GM21786 (cell line): ENCODE measurements at regions not wholly inside any gene's neighbourhood (a gene's known extent, or its start where the extent isn't known, plus 50 kb on each side); places are given as distances from the start of the nearest gene placed in this dataset.
A peak's percentile ranks its signal among the peaks of the same experiment; 100 is the strongest.
"Not testable (repeated sequence)": the region's sequence is repeated elsewhere in the genome, so short reads cannot be mapped to it uniquely, and the experiment has no call there.

Experiments
- ATAC-seq: cut with Tn5 transposase; IDR thresholded peaks from one replicate; pipeline ENCODE4 v1.9.1; 2021; ENCODE audit not compliant: unreplicated experiment

DNA sequence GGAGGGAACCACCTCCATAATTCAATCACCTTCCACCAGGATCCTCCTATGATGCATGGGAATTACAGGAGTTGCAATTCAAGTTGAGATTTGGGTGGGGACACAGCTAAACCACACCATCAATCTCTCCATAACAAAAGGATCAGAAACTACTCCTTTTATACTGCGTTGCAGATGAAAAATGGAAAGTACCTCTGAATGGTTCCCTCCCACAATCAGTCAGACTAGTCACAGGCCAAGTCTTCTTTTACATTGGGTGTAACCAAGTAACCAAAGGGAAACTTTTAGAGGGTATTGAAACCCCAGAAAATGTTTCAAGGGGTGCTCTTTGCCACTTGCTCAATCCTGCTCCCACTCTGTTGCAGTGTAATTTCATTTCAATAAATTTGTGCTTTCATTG lies 504.3 kb upstream of the CNTN3 start:
- ATAC-seq, result no peak

DNA sequence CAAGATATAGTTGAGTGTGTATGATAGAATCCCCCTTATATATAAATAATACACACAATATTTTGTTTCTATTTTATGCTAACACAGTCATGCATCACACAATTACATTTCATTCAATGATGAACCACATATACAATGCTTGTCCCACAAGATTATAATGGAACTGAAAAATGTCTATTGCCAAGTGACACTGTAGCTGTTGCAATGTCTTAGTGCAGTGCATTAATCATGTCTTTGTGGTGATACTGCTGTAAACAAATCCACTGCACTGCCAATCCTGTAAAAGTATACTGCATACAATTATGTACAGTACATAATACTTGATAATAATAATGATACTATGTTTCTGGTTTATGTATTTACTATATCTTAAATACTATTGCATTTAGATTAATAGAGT lies 512.1 kb upstream of the CNTN3 start:
- no peak for ATAC-seq

DNA sequence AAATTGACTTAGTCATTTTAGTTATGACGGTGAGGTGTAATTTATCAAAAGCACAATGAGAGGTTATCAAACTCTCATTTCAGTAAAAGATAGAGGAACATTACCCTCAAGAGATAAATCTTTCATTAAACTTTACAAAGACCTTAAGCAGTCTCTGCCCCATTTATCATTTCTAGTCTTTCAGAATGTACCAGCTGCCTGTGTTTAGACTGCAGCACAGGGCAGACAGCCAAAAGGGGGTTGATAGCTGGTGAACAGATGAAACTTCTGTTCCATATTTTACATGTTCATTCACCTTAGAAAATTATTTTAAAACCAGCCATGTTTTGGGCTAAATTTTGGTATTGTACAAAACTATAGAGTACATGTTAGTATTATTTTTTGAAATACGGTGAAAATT lies 514.6 kb upstream of the CNTN3 start:
- ATAC-seq, result no peak

DNA sequence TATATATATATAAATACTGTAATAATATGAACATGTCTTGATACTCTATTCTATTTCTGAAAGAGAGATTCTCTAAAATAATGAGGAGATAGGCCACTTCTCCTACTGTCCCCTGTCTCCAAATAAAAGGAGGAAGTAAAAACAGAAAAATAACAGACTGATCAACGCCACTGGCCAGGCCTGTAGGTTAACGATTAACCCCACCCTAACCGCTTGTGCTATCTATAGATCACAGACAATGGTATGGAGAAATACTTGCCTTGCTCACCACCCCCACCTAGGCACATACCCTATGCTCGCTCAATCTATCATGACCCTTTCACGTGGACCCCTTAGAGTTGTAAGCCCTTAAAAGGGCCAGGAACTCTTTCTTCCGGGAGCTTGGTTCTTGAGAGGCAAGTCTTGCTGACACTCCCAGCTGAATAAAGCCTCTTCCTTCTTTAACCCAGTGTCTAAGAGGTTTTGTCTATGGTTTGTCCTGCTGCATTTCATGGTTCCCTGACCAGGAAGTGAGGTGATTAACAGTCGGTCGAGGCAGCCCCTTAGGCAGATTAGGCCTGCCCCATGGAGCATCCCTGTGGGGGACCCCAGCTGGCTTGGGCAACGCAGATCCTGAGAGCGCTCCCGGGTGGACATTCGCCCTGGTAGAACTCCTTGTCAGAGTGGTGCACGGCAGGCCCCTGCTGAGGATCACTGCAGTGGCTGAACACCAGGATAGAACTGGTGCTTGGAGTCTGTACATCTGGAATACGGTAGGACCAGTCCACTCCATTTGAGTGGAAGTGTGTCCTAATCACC lies 521.8 kb upstream of the CNTN3 start:
- ATAC-seq, result no peak

DNA sequence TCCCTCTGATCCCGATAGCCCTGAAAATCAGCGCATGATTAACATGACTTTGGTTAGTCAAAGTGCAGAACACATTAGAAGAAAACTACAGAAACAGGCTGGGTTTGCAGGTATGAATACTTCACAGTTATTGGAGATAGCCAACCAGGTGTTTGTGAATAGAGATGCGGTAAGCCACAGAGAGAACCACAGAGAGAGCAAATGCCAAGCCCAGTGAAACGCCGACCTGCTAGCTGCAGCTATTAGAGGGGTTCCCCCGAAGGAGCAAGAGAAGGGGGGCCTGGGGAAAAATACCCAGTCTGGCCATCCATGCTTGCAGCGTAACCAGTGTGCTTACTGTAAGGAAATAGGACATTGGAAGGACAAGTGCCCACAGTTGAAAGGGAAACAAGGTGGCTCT lies 523.9 kb upstream of the CNTN3 start:
- ATAC-seq, result no peak

DNA sequence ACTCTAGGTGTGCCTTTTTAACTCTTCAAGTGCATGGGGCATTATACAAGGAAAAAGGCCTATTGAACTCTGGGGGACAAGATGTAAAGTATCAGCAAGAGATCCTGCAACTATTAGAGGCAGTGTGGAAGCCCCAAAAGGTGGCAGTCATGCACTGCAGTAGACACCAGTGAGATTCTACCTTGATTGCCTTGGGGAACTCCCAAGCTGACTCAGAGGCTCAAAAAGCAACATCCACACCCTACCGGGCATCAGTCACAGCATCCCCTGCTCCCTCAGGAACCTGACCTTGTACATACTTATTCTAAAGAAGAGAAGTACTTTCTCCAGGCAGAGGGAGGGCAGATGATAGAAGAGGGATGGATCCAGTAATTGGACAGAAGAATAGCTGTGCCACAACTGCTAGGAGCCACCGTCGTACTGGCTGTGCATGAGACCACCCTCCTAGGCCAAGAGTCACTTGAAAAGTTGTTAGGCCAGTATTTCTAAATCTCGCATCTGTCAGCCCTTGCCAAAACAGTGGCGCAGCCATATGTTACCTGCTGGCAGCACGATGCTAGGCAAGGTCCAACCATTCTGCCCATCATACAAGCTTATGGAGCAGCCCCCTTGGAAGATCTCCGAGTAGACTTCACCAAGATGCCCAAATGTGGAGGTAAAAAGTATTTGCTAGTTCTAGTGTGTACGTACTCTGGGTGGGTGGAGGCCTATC lies 523.1 kb upstream of the FRG2C start:
- no peak for ATAC-seq

DNA sequence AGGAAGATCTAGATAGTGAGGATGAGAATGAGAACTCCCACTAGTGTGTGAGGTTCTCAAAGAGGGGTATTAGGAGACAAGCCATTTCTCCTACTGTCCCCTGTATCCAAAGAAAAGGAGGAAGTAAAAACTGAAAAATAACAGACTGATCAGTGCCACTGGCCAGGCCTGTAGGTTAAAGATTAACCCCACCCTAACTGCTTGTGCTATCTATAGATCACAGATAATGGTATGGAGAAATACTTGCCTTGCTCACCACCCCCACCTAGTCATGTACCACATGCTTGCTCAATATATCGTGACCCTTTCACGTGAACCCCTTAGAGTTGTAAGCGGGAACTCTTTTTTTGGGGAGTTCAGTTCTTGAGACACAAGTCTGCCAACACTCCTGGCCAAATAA lies 519.7 kb upstream of the FRG2C start:
- ATAC-seq, result no peak

DNA sequence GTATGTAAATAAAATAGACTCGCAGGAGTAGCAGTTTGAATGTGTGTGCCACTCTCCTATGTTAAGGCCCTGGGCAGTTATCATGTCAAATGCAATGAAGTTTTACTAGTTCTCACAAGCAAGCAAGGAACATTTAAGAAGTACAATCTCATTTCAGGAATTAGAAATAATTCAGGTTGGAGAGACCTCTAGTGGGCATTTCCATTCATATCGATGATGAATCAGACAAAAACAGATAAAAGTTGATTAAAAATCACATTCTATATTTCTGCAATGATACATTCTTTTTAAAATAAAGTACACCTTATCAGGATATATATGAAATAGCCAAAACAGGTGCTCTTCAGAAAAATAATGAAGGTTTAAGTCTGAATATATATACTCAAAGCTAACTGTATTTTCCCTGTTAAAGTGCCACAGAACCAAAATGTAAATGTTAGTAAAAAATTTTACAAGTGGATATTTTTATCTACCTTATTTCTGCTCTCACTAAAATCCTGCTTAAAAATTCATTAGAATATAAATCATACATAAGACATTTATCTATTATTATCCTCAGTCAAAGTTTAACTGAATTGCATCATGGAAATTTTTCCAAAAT lies 492.4 kb upstream of the FRG2C start:
- no peak for ATAC-seq

DNA sequence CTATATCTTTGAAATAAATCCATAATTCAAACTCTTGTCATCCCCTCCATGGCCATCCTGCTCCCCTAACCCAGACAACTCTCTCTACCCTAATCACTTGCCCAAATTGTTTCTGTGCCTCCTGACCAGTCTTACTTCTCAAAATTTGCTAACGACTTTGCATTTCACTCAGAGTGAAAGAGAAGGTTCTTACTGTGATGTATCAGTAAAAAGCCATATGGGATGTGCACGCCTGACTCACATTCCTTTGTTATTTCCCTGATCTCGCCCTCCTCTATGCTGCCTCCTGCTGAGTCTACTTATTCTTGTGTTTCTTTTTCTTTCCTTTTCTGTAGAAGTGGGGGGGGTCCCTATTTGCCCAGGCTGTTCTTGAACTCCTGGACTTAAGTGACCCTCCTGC lies 487.2 kb upstream of the FRG2C start:
- no peak for ATAC-seq

DNA sequence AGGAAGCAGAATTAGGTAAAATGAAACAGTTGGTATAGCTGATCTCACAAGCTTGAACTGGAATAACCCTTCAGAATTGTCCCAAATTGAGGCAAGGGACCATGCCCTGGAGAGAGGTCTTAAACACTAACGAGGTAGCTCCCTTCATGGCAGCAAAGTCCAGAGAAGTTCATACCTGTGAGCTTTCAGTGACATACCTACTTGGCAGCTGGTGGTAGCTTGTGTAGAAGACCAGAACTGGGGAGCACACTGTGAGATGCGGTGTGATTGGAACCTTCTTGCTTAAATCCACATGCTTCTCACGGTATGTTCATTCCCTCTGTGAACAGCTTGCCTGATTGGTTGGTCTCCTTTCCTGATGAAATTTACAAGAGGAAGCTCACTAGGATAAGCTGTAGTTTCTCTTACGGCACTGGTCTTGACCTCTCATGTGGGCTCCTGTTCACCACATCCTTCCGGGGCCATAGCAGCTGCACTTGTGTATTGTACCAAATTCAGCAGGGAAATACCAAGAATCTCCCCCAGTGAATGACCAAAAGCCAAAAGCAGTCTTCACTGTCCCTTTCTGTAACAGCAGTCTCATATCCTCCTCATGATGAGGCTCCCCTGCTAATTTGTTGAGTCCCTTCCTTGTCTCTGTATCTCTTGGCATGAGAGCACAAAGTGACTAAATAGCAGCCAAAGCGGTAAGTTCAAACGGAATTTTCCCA lies 483.7 kb upstream of the FRG2C start:
- ATAC-seq, result peak; percentile 66

DNA sequence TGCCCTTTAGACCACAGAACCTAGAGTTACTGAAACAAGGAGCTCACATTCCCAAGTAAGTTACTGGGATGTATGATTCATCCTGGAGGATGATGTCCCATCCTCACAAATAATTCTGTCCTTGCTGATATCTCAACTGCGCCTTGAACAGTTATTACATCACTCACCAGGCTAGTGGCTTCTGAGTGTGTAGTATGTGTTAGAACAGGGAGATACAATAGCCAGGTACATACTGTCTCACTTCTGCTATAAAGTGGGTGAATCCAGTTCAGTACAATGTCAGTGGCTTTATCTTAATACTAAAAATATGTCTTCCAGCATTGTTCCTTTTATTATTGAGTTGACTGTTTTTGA lies 483.2 kb upstream of the FRG2C start:
- ATAC-seq, result no peak

DNA sequence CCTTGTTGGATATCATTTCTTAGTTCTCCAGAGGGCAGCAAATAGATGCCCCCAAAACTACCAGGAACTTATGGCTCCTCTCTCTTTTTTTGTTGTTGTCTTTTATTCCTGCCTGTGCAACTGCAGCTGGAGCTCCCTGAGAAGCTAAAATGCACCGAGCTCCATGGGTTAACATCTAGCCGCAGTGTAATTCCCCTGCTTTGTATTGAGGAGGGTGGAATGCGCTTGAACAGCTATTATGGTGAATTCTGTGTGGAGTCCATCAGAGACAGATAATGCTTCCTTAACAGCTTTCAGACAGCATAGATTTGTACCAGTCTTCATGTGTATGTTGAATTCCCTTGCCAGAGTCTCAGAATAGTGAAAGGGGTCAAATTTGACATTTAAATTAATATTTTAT lies 475.2 kb upstream of the FRG2C start:
- no peak for ATAC-seq

DNA sequence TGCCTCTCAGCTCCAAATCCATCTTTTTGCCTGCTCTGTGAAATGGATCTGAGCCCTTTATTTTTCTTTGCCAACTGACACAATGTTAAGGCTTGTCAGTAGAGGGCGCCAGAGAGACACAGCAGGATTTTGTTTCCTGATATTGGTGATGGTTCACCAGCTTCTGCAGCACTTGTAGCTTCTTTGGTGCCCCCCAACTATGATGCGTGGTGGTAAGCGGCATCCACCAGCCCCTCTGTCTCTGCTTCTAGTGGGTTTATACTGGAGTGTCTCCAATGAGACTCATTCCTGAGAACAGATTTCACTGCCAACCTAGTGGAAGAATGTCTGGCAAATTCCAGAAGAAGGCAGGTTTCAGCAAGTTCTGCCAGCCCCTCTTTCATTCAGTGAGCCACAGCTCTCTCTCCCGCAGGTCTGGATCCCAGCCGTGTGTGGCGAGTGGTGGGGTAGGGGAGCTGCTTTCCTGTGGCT lies 471.9 kb upstream of the FRG2C start:
- ATAC-seq, result peak; percentile 80

DNA sequence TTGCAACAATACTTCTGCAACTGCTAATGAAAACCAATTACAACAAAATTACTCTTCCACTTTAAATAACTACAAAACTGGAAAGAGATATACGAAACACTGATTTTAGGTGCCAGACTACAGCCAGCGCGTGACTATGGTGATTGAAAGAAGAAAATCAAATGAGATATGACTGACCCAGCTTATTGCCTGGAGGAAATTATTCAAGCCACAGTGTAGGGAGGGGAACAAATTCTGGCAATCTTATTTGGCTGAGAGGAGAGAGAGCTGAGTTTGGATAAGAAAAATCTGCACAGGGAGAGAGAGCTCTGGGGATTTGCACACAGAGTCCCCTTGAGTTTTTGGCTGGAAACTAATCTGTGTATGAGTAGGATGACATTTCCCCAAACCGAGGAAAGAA lies 470.3 kb upstream of the FRG2C start:
- no peak for ATAC-seq

DNA sequence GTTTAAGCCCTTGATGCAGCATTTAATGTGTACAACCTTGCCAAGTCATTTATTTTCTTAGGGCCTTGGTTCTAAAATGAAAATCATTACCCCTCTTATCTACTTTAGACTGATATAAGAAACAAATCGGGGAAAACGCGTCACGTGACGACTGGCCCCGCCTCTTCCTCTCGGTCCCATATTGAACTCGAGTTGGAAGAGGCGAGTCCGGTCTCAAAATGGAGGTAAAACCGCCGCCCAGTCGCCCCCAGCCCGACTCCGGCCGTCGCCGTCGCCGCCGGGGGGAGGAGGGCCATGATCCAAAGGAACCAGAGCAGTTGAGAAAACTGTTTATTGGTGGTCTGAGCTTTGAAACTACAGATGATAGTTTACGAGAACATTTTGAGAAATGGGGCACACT lies 449.8 kb upstream of the FRG2C start:
- ATAC-seq, result not testable (repeated sequence)

DNA sequence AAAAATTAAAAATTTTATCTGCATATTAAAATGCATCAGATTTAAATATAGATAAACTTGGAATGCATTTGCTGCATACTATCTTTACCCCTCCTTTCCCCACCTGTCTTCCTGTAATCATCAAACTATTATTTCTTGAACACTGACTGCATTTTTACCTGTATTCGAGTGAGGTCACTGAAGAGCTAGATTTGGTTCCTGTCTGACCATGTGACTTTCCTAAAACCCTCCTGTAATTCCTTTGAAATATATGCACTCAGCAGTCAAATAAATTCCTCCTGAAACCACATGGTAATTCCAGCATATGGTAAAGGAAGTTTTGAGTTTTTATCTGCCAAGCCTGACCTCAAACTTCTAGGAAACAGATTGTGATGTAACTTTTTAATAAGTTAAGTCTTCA lies 445.6 kb upstream of the FRG2C start:
- no peak for ATAC-seq

DNA sequence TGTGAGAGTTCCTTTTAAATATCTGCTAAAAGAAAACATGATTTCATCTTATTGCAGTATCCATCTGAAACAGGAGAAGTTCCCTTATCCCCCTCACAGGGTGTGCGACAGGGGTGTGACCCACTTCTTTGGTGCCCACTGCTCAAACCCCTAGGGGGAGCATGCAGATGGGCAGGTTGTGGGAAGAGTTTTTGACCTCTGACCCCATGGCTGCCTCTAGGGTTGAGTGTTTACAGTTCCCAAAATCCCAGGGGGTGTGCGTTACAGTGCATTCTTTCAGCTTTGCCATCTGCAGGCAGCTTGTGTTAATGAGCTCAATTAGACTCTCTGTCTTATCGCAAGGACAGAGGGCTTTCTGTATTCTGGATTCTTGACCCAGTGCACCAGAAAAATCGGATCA lies 443.2 kb upstream of the FRG2C start:
- ATAC-seq, result no peak

DNA sequence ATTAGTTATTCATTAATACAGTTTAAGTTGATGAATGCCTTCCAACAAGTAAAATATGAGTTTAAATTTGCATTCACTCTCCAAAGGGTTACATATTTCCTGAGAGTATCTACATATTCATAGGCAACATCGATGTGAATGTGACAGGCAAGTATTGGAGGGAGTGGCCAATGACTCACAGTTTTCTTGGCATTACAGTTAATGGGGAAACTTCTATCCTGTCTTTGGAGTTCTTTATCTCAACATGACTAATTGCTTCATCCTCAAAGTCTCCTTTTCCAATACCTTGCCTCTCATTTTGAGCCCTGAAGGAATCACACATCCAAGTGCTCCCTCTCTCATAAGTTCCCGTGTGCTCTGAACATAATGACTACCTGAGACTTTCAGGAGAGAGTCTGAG lies 439.7 kb upstream of the FRG2C start:
- ATAC-seq, result no peak

DNA sequence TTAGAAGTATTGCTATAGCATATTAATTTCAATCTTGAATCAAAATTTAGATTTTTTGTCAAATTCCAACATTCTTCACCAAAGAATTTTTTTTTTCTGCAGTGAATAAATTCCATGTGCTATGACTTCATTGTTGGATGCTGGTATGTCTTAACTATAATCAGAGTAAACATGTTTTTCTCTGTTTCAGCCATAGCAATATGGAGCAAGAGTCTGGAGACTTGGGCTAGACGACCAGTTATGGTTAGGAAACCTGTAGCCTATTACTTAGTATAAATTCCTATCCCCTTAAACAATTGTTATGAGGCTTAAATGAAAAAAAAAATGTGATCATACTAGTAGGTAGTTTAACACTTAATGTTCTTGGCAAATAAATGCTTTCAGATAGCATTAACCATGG lies 431.9 kb upstream of the FRG2C start:
- no peak for ATAC-seq

DNA sequence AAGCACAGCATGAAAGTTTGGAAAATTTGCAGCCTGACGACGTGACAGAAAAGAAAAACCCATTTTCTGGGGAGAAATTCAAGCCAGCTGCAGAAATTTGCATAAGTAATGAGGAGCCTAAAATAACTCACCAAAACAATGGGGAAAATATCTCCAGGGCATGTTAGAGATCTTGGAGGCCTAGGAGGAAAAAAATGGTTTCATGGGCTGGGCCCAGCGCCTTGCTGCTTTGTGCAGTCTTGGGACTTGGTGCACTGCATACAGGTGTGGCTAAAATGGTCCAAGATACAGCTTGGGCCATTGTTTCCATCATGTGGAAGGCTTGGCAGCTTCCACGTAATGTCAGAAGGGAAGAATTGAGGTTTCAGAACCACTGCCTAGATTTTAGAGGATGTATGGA lies 428.5 kb upstream of the FRG2C start:
- no peak for ATAC-seq

DNA sequence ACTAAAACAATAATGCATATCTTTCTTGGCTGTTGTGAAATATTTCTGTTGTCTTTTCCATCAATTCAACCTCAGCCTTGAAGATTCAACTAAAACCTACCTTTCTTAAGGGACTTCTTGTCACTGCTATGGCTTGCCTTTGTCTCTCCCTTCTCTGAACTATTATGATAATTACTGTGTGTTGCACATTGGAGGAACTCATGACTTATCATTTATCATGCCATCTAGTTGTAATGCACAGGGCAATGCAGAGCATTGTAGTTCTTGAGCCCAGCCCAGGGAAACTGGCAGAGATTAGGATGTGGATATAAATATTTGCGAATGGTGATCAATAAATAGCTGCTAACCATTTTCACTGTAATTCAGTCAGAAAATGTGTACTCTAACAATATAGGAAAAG lies 427.1 kb upstream of the FRG2C start:
- ATAC-seq, result no peak

DNA sequence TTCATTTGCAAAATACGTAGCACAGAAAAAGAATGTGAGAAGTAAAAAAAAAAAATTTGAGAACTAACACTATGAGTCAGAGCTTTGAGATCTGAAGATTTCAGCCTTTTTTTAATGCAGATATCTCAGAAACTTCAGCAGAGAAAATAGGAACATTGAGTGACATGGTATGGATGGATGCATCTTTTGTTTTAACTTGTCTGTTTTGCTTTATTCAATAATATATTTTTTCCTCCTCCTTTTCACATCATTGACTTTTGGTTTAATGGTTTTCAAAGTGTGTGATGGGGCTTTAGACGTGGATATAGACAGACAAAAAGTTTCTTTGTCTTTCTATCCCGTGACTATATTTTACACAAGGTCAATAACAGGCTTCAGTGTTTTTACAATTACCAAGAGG lies 426.7 kb upstream of the FRG2C start:
- no peak for ATAC-seq
